ENCODE measurements at regions not wholly inside any gene's neighbourhood (a gene's known extent, or its start where the extent isn't known, plus 50 kb on each side); places are given as distances from the start of the nearest gene placed in this dataset.

DNA sequence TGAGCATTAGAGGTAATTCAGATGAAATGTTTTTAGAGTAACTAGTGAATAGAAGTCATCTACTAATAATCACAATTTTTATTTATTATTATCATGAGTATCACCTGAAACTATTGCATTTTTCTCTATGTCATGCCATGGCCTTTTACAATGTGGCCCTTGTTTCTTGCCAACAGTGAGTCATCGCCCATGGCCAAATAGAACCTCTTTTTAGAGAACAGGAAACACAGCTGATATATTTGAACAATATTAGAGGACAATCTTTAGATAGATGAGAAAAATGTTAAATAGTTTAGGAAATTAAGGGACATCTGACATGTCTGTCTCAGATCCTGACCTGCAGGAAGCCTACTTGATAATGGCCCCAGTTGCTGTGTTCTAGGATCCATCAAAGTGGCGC is 1584.4 kb upstream of the GOT2 start:
- TF ChIP-seq POLR2A (IDR thresholded peaks at IDR 0.05; ENCODE audit: insufficient read depth in 1 of 2, low read depth in 2 of 2, low read length in 2 of 2) (no peak), CHCHD3 (CRISPR knock-in tag; IDR thresholded peaks at IDR 0.05) (no peak), DMTF1 (CRISPR knock-in tag; IDR thresholded peaks at IDR 0.05) (no peak), ZNF841 (CRISPR knock-in tag; IDR thresholded peaks at IDR 0.05; ENCODE audit: borderline replicate concordance) (no peak), ISL2 (CRISPR knock-in tag; IDR thresholded peaks at IDR 0.05) (no peak), ZNF839 (CRISPR knock-in tag; IDR thresholded peaks at IDR 0.05; ENCODE audit: borderline replicate concordance) (no peak), PAX8 (CRISPR knock-in tag; IDR thresholded peaks at IDR 0.05; ENCODE audit: borderline replicate concordance) (no peak), XBP1 (CRISPR knock-in tag; IDR thresholded peaks at IDR 0.05) (no peak), GATAD2A (CRISPR knock-in tag; IDR thresholded peaks at IDR 0.05) (no peak), ETV6 (CRISPR knock-in tag; conservative IDR thresholded peaks at IDR 0.05) (no peak), POLR2G (IDR thresholded peaks at IDR 0.05; ENCODE audit: low read depth, low read length) (no peak)
- TF ChIP-seq, protein P1, sequence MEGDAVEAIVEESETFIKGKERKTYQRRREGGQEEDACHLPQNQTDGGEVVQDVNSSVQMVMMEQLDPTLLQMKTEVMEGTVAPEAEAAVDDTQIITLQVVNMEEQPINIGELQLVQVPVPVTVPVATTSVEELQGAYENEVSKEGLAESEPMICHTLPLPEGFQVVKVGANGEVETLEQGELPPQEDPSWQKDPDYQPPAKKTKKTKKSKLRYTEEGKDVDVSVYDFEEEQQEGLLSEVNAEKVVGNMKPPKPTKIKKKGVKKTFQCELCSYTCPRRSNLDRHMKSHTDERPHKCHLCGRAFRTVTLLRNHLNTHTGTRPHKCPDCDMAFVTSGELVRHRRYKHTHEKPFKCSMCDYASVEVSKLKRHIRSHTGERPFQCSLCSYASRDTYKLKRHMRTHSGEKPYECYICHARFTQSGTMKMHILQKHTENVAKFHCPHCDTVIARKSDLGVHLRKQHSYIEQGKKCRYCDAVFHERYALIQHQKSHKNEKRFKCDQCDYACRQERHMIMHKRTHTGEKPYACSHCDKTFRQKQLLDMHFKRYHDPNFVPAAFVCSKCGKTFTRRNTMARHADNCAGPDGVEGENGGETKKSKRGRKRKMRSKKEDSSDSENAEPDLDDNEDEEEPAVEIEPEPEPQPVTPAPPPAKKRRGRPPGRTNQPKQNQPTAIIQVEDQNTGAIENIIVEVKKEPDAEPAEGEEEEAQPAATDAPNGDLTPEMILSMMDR (CRISPR knock-in tag; IDR thresholded peaks at IDR 0.05): no peak
- TF ChIP-seq, protein P2, sequence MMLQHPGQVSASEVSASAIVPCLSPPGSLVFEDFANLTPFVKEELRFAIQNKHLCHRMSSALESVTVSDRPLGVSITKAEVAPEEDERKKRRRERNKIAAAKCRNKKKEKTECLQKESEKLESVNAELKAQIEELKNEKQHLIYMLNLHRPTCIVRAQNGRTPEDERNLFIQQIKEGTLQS (CRISPR knock-in tag; IDR thresholded peaks at IDR 0.05): no peak

Data from HepG2 (cell line).